SK-N-SH (cell line): ENCODE measurements at regions not wholly inside any gene's neighbourhood (a gene's known extent, or its start where the extent isn't known, plus 50 kb on each side); places are given as distances from the start of the nearest gene placed in this dataset.

Experiments used
- CTCF ChIA-PET: fragments of 300-600, 350-600 bp; formaldehyde crosslinking; extraction: SDS; loops from one replicate; lab custom pipeline; 2021; lab: Yijun Ruan, JAX
- POLR2A ChIA-PET: fragments of 350-600 bp; sonication (Branson Sonifier 250); formaldehyde crosslinking; extraction: SDS; loops from one replicate; lab custom pipeline; 2020; ENCODE audit warnings: antibody characterized with exemption, inconsistent platforms; lab: Yijun Ruan, JAX
- DNase-seq: peaks from one replicate; pipeline ENCODE4 v3.0.0; 2012
- H2AFZ ChIP-seq: fragments of 200-600 bp; sonication (generic); 2 replicates; pipeline ENCODE4 v1.8.1; 2016; ENCODE audit warnings: antibody characterized with exemption, mild to moderate bottlenecking, low read depth
- H3F3A ChIP-seq: fragments of 200-600 bp; sonication (generic); replicated peaks from 2 replicates; pipeline ENCODE3; 2016; ENCODE audit warnings: antibody characterized with exemption, mild to moderate bottlenecking; ENCODE audit not compliant: insufficient read depth
- H3K27ac ChIP-seq, 2 experiments: fragments of 200-500 bp in 1 of 2; fragments of 200-600 bp in 1 of 2; sonication (Bioruptor generic) in 1 of 2; sonication (generic), shearing (Covaris generic) in 1 of 2; 2 replicates each; pipeline versions ENCODE4 v1.5.1 to v1.6.1; 2014 to 2016; ENCODE audit warnings: low read depth in 2 of 2, inconsistent platforms in 1 of 2, low read length in 1 of 2, mild to moderate bottlenecking in 1 of 2, mixed read lengths in 1 of 2
- H3K27me3 ChIP-seq: fragments of 200-600 bp; sonication (generic), shearing (Covaris generic); 2 replicates; pipeline ENCODE4 v1.6.1; 2016; ENCODE audit warnings: mixed run types; ENCODE audit not compliant: insufficient read depth
- H3K36me3 ChIP-seq, 2 experiments: fragments of 200-500 bp in 1 of 2; fragments of 200-600 bp in 1 of 2; sonication (Bioruptor generic) in 1 of 2; sonication (generic) in 1 of 2; replicated peaks in 1 of 2; 2 replicates each; pipeline versions ENCODE3 to v1.5.1; 2014 to 2016; ENCODE audit warnings: low read length in 1 of 2, mild to moderate bottlenecking in 1 of 2; ENCODE audit not compliant: insufficient read depth in 2 of 2, control insufficient read depth in 1 of 2
- H3K4me1 ChIP-seq, 2 experiments: fragments of 200-500 bp in 1 of 2; fragments of 200-600 bp in 1 of 2; sonication (Bioruptor generic) in 1 of 2; sonication (generic), shearing (Covaris generic) in 1 of 2; 2 replicates each; pipeline versions ENCODE4 v1.5.1 to v1.6.1; 2014 to 2016; ENCODE audit warnings: low read depth in 1 of 2, low read length in 1 of 2, mixed run types in 1 of 2; ENCODE audit not compliant: insufficient read depth in 2 of 2, control insufficient read depth in 1 of 2
- H3K4me2 ChIP-seq: fragments of 200-600 bp; sonication (generic), shearing (Covaris generic); 2 replicates; pipeline ENCODE4 v1.6.1; 2017; ENCODE audit warnings: mixed run types
- H3K4me3 ChIP-seq, 2 experiments: fragments of 200-500 bp in 1 of 2; fragments of 200-600 bp in 1 of 2; sonication (Bioruptor generic) in 1 of 2; sonication (generic), shearing (Covaris generic) in 1 of 2; 2 replicates each; pipeline versions ENCODE4 v1.5.1 to v1.8.1; 2014 to 2016; ENCODE audit warnings: low read depth in 2 of 2, inconsistent platforms in 1 of 2, low read length in 1 of 2, mild to moderate bottlenecking in 1 of 2, mixed read lengths in 1 of 2, moderate library complexity in 1 of 2
- H3K79me2 ChIP-seq: fragments of 200-600 bp; sonication (generic); 2 replicates; pipeline ENCODE4 v1.8.1; 2017; ENCODE audit warnings: mild to moderate bottlenecking; ENCODE audit not compliant: insufficient read depth
- H3K9ac ChIP-seq: fragments of 200-600 bp; sonication (generic); 2 replicates; pipeline ENCODE4 v1.6.1; 2017; ENCODE audit warnings: mixed run types
- H3K9me2 ChIP-seq: fragments of 200-600 bp; sonication (generic); 2 replicates; pipeline ENCODE4 v1.6.1; 2017; ENCODE audit warnings: mixed run types
- H3K9me3 ChIP-seq: fragments of 200-600 bp; sonication (generic); 2 replicates; pipeline ENCODE4 v1.6.1; 2017; ENCODE audit warnings: mixed run types, mild to moderate bottlenecking, moderate library complexity
- H4K20me1 ChIP-seq: fragments of 200-600 bp; sonication (generic); 2 replicates; pipeline ENCODE4 v1.6.1; 2017; ENCODE audit warnings: mild to moderate bottlenecking, mixed run types; ENCODE audit not compliant: insufficient read depth
- EZH2phosphoT487 ChIP-seq: fragments of 200-600 bp; sonication (generic); IDR thresholded peaks from 2 replicates; pipeline ENCODE4 v1.6.1; 2017; ENCODE audit warnings: low read depth, mixed run types, mild to moderate bottlenecking, antibody characterized with exemption, moderate library complexity, borderline replicate concordance
- FOSL2 ChIP-seq: IDR thresholded peaks from 2 replicates; pipeline ENCODE4 v1.4.0; 2012; ENCODE audit warnings: low read depth, mild to moderate bottlenecking, moderate library complexity, borderline replicate concordance
- FOXM1 ChIP-seq: IDR thresholded peaks from 2 replicates; pipeline ENCODE4 v1.4.0; 2012; ENCODE audit warnings: low read depth, mild to moderate bottlenecking
- GABPA ChIP-seq: IDR thresholded peaks from 2 replicates; pipeline ENCODE4 v1.4.0; 2012; ENCODE audit warnings: low read depth, mild to moderate bottlenecking
- MXI1 ChIP-seq: IDR thresholded peaks from 2 replicates; pipeline ENCODE4 v1.6.1; 2012; ENCODE audit warnings: mild to moderate bottlenecking, low read depth, low read length, improper control_type of control experiment
- RAD21 ChIP-seq: IDR thresholded peaks from 2 replicates; pipeline ENCODE4 v1.6.1; 2012; ENCODE audit warnings: mild to moderate bottlenecking, low read length
- RCOR1 ChIP-seq: fragments of 150-350 bp; IDR thresholded peaks from 2 replicates; pipeline ENCODE4 v1.6.1; 2017; ENCODE audit warnings: antibody characterized with exemption, low read length
- TCF12 ChIP-seq: IDR thresholded peaks from 2 replicates; pipeline ENCODE4 v1.4.0; 2012
- WGBS: methylation state at CpG from one replicate; pipeline ENCODE4 v1.1.6; 2017; ENCODE audit warnings: low lambda C conversion rate; 5-methylcytosine and 5-hydroxymethylcytosine counted together
- TF ChIP-seq, protein P1 (sequence below): IDR thresholded peaks from 2 replicates; pipeline ENCODE4 v1.4.0; 2012; ENCODE audit warnings: low read depth

DNA sequence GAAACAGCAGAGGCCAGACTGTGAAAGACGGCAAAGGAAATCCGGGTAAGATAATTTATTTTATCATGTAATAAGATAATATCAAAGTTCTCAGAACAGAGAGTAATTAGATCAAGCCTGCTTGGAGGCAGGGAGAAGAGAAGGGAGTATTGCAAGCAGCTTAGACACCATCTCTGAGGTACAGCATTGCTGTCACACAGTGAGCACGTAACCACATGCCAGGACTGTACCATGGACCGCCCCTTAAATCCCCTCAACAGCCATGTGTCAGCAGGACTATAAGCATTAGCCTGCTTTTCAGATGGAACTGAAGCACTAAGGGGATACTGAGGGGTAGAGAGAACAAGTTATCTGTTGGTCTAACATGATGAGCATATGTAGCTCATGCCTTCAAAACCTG is 141.5 kb downstream of the C6orf118 start:
- Histone ChIP-seq H3K27me3 (no peaks in the 10 kb centered on the region), H2AFZ (no peak overlapping the region), H3K9ac (no peak overlapping the region), H3K4me1 (peaks cover 0 to 3% of the 10 kb centered on the region in 2 experiments; a peak in 1 of 4 replicates), H3K9me3 (no peaks in the 10 kb centered on the region), H3K27ac (no peak overlapping the region), H3F3A (no peaks in the 10 kb centered on the region), H3K4me3 (no peak overlapping the region), H3K36me3 (no peaks in the 10 kb centered on the region), H4K20me1 (no peaks in the 10 kb centered on the region), H3K79me2 (no peaks in the 10 kb centered on the region), H3K9me2 (no peaks in the 10 kb centered on the region; the same call in 1 of the 2 replicates), H3K4me2 (no peak overlapping the region)
- DNase-seq, result peak; percentile 27
- peak; percentile 40; the same call in 1 of the 2 replicates for TF ChIP-seq MXI1
- no peak for TF ChIP-seq RCOR1
- ChIA-PET CTCF (interaction anchor here (1.3 kb wide), 1 partner anchor 38 kb away, joined by 3 read pairs; no protein-coding TSS in a partner anchor), POLR2A (no interaction called here)
- 7% methylated on average over 3 of the region's 4 CpGs for WGBS

DNA sequence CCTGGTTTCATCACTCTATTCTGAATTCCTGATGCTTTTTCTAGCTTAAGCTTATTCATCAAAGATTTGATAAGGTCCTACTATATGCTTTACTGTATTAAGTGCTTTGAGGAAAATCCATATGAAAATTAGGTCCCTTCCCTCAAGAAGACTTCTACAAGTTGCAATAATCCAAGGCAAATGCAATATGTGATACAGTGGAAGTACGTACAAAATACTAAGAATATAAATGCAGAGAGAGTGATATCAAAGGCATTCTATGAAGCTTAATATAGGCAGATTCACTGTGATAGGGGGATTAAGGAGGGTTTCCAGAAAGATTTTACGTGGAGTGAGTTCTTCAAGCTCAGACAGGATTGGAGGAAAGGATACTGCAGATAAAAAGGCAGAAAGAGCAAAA is 142.1 kb downstream of the C6orf118 start:
- DNase-seq, result no peak
- CTCF ChIA-PET, result interaction anchor here (0.7 kb wide), 1 partner anchor 76 kb away, joined by 3 read pairs; no protein-coding TSS in a partner anchor

DNA sequence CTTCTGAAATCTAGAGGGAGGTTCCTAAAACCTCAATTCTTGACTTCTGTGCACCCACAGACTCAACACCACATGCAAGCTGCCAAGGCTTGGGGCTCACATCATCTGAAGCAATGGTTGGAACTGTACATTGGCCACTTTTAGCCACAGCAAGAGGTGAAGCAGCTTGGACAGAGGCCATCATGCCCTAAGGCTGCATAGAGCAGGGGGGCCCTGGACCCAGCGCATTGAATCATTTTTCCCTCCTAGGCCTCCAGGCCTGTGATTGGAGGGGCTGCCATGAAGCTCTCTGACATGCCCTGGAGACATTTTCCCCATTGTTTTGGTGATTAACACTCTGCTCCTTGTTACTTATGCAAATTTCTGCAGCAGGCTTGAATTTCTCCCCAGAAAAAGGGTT is 145.9 kb downstream of the C6orf118 start:
- H3K27me3 ChIP-seq, result no peaks in the 10 kb centered on the region
- H2AFZ ChIP-seq, result no peak overlapping the region
- no peaks in the 10 kb centered on the region for H3K36me3 ChIP-seq
- H3K4me3 ChIP-seq, result no peak overlapping the region
- no peaks in the 10 kb centered on the region for H3K79me2 ChIP-seq
- H3F3A ChIP-seq, result no peaks in the 10 kb centered on the region
- peaks cover 0 to 5% of the 10 kb centered on the region in 2 experiments; a peak in 1 of 4 replicates for H3K4me1 ChIP-seq
- DNase-seq, result no peak
- no peak for TF ChIP-seq RCOR1
- no peak for TF ChIP-seq FOSL2
- no peak for TF ChIP-seq FOXM1
- TF ChIP-seq, protein P1, sequence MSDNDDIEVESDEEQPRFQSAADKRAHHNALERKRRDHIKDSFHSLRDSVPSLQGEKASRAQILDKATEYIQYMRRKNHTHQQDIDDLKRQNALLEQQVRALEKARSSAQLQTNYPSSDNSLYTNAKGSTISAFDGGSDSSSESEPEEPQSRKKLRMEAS, result no peak
- TF ChIP-seq TCF12, result no peak
- no peak for TF ChIP-seq GABPA
- no peak for TF ChIP-seq RAD21
- H3K9me2 ChIP-seq, result no peaks in the 10 kb centered on the region; the same call in 1 of the 2 replicates
- ChIA-PET CTCF (no interaction called here), POLR2A (no interaction called here)
- H3K9ac ChIP-seq, result no peak overlapping the region
- no peaks in the 10 kb centered on the region for H3K9me3 ChIP-seq
- no peak overlapping the region for H3K4me2 ChIP-seq
- H3K27ac ChIP-seq, result no peak overlapping the region
- H4K20me1 ChIP-seq, result no peaks in the 10 kb centered on the region
- WGBS, result 0% methylated on average over 1 of the region's 1 CpG

More for the DNA sequence above, 142.1 kb downstream of the C6orf118 start:
- Histone ChIP-seq H3K9me2 (no peaks in the 10 kb centered on the region; the same call in 1 of the 2 replicates), H3K36me3 (no peaks in the 10 kb centered on the region), H3K27ac (no peak overlapping the region), H3K79me2 (no peaks in the 10 kb centered on the region), H3K4me2 (no peak overlapping the region), H3K9ac (no peak overlapping the region), H3F3A (no peaks in the 10 kb centered on the region), H3K27me3 (no peaks in the 10 kb centered on the region), H3K4me1 (peaks cover 0 to 3% of the 10 kb centered on the region in 2 experiments; a peak in 1 of 4 replicates), H3K4me3 (no peak overlapping the region), H4K20me1 (no peaks in the 10 kb centered on the region), H2AFZ (no peak overlapping the region), H3K9me3 (no peaks in the 10 kb centered on the region)
- no peak for TF ChIP-seq RCOR1
- no peak for TF ChIP-seq TCF12
- TF ChIP-seq EZH2phosphoT487, result no peak
- POLR2A ChIA-PET, result no interaction called here
- 33% methylated on average over 2 of the region's 2 CpGs for WGBS
